Mucosa of descending colon (tissue), 3 donors: ENCODE measurements at regions not wholly inside any gene's neighbourhood (a gene's known extent, or its start where the extent isn't known, plus 50 kb on each side); places are given as distances from the start of the nearest gene placed in this dataset.
"Not testable (repeated sequence)": the region's sequence is repeated elsewhere in the genome, so short reads cannot be mapped to it uniquely, and the experiment has no call there.

ENCODE experiments used
- ATAC-seq: fragments of 200-7000 bp; cut with Tn5 transposase; one replicate; pipeline ENCODE4 v1.9.1; 2020; ENCODE audit warnings: mild to moderate bottlenecking, moderate library complexity
- DNase-seq, 3 donors: peaks; one replicate each; pipeline ENCODE4 v3.0.0-alpha.2; 2020
- H3K36me3 ChIP-seq: fragments of 200-600 bp; one replicate; pipeline ENCODE4 v1.8.0; 2021; ENCODE audit warnings: low read depth, mild to moderate bottlenecking
- H3K4me1 ChIP-seq: fragments of 200-600 bp; one replicate; pipeline ENCODE4 v1.8.0; 2021; ENCODE audit warnings: low read depth, mild to moderate bottlenecking
- H3K4me3 ChIP-seq: fragments of 200-600 bp; one replicate; pipeline ENCODE4 v1.8.0; 2021; ENCODE audit warnings: mild to moderate bottlenecking
- H3K9me3 ChIP-seq: fragments of 200-600 bp; one replicate; pipeline ENCODE4 v1.8.0; 2021; ENCODE audit warnings: mild to moderate bottlenecking
- CTCF ChIP-seq: fragments of 200-600 bp; IDR thresholded peaks from one replicate; pipeline ENCODE4 v1.8.0; 2022; ENCODE audit warnings: antibody characterized with exemption, mild to moderate bottlenecking
- intact Hi-C, 2 donors: fragments of 100-400 bp; cut with DNase I in 1 of 2; cut with micrococcal nuclease in 1 of 2; formaldehyde crosslinking; loops; one replicate each; pipeline versions ENCODE4 v1.11.0 to v1.11.1; 2022; cut with DNase I, micrococcal nuclease
- donor health status: DM: no; HTN: no; CAD: no; lungs with moderate emphysema.
- donor health status: DM: no; HTN: no; CAD: no.
- donor health status: DM: no; HTN: yes; CAD: no.

DNA sequence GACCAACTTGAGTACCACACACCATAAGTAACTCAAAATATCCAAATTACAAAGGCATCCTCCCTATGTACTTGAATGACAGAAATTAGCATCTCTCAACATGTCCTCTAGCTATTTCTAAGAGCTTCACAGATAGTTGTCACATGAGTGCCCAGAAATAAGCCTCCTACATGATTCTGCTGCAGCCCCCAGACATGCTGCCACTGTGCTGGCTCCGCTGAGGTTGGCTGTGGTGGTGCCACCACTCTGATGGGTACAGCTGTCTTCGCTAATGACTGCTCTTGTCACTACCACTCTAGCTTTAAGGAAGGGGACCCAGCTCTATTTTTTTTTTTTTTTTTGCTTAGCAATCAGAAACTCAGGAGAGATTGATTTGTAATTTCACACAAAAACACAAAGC, 256.0 kb downstream of the GRXCR1 start:
- Histone ChIP-seq H3K36me3 (no peaks in the 10 kb centered on the region), H3K9me3 (peaks cover 4% of the 10 kb centered on the region), H3K4me3 (no peak overlapping the region), H3K4me1 (no peaks in the 10 kb centered on the region)
- no peak for ATAC-seq
- intact Hi-C loops, result no loop called here
- no peak for DNase-seq
- TF ChIP-seq CTCF, result no peak

DNA sequence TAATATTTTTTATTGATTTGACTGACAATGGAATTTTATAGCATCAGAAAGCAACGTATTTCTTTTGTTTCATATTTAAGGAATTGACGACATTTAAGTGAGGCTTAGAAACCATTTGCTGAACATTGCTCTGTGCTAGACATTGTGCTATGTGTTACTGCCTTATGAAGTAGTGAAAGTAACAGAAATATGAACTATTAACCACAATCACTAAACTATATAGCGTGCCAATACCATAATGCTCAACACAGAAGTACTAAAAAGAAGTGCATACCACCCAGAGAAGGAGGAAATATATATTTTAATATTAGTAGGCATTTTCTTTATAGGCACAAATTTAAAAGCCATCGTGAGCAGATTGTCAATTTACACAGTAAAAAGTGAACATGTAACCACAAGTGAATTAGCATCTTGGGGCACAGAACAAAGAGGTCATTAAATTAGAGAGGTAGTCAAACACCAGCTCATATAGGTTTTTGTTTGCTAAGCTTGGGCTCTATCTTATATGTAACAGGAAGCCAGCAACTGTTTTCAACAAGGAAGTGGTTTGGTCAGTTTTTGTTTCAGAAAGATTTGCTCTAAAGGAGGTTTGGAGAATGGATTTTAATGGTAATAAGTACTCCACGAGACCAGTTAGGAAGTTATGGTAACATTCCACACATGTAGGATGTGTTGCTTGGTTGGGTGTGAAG, 270.7 kb downstream of the GRXCR1 start:
- Histone ChIP-seq H3K4me1 (no peaks in the 10 kb centered on the region), H3K36me3 (no peaks in the 10 kb centered on the region), H3K4me3 (no peak overlapping the region), H3K9me3 (peaks cover 28% of the 10 kb centered on the region)
- DNase-seq (no peak), ATAC-seq (no peak)
- TF ChIP-seq CTCF, result no peak
- intact Hi-C loops, result no loop called here

- no peaks in the 10 kb centered on the region for H3K36me3 ChIP-seq
- ATAC-seq (no peak), DNase-seq (no peak)
- no peaks in the 10 kb centered on the region for H3K4me1 ChIP-seq
- no peak for TF ChIP-seq CTCF
- intact Hi-C loops, result no loop called here
- no peak overlapping the region for H3K4me3 ChIP-seq
- peaks cover 27% of the 10 kb centered on the region for H3K9me3 ChIP-seq
Measured at GRCh38 chr4:43189741-43190140, 297.2 kb downstream of the GRXCR1 start.

- H3K4me3 ChIP-seq, ATAC-seq, H3K4me1 ChIP-seq, H3K36me3 ChIP-seq, intact Hi-C loops, DNase-seq: not testable (repeated sequence)
- peaks cover 25% of the 10 kb centered on the region for H3K9me3 ChIP-seq
Measured at GRCh38 chr4:43212576-43212975, 320.1 kb downstream of the GRXCR1 start.

DNA sequence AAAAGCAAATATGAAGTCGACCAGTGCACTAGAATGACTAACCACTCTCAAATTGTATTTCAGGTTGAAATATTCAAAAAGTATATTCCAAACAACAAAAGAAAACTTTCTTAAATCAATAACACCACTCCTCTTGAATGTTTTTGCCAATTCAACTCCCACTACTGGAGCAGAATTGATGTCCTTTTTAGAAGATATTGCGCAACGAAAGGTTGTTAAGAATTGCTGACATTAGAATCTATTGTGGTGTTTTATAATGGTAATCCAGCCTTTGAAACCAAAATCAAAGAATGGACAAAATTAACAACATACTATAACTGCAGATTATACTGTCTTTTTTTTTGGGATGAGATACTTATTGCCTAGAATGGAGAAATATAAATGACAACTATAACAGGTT, 331.3 kb downstream of the GRXCR1 start:
- DNase-seq (no peak), ATAC-seq (no peak)
- Histone ChIP-seq H3K4me1 (no peaks in the 10 kb centered on the region), H3K36me3 (no peaks in the 10 kb centered on the region), H3K4me3 (no peak overlapping the region), H3K9me3 (peaks cover 23% of the 10 kb centered on the region)
- intact Hi-C loops, result no loop called here
- TF ChIP-seq CTCF, result no peak

- Histone ChIP-seq H3K4me1 (no peaks in the 10 kb centered on the region), H3K4me3 (no peak overlapping the region), H3K9me3 (peaks cover 23% of the 10 kb centered on the region), H3K36me3 (no peaks in the 10 kb centered on the region)
- no peak for TF ChIP-seq CTCF
- intact Hi-C loops, result no loop called here
- no peak for ATAC-seq
- DNase-seq, result no peak
Measured at GRCh38 chr4:43224559-43224958, 332.0 kb downstream of the GRXCR1 start.
